Stimulated activated CD4-positive, alpha-beta T cell treated with anti-CD3 and anti-CD28 coated beads, Interleukin-1b, Interleukin-23, amount 100 ng/mL, for 4 hours (primary cell): ENCODE measurements at regions not wholly inside any gene's neighbourhood (a gene's known extent, or its start where the extent isn't known, plus 50 kb on each side); places are given as distances from the start of the nearest gene placed in this dataset.

Experiments
- DNase-seq, 2 donors: peaks; one replicate each; pipeline ENCODE4 v3.0.0-alpha.2; 2020; ENCODE audit warnings: low read depth in 2 of 2

- no peak for DNase-seq
These were observed 356.3 kb downstream of the PLPP3 start for GRCh38 chr1:56222914-56223540.

- DNase-seq: no peak
These were observed 359.3 kb downstream of the PLPP3 start for GRCh38 chr1:56220021-56220420.

GRCh38 chr1:56218023-56218422, 361.3 kb downstream of the PLPP3 start:
- DNase-seq: no peak

GRCh38 chr1:56216218-56216617, 363.1 kb downstream of the PLPP3 start:
- DNase-seq: no peak

GRCh38 chr1:56215771-56216170, 363.6 kb downstream of the PLPP3 start:
- no peak for DNase-seq

GRCh38 chr1:56215086-56215485, 364.3 kb downstream of the PLPP3 start:
- no peak for DNase-seq

- DNase-seq: no peak
These were observed 366.3 kb downstream of the PLPP3 start for GRCh38 chr1:56213068-56213467.

GRCh38 chr1:56212143-56212542, 367.2 kb downstream of the PLPP3 start:
- DNase-seq: no peak

- no peak for DNase-seq
These were observed 373.0 kb downstream of the PLPP3 start for GRCh38 chr1:56206391-56206790.

- DNase-seq: no peak
These were observed 375.2 kb downstream of the PLPP3 start for GRCh38 chr1:56204206-56204605.

- DNase-seq: no peak
These were observed 376.4 kb downstream of the PLPP3 start for GRCh38 chr1:56202796-56203492.

GRCh38 chr1:56202186-56202585, 377.2 kb downstream of the PLPP3 start:
- DNase-seq: no peak

- DNase-seq: no peak
These were observed 378.5 kb downstream of the PLPP3 start for GRCh38 chr1:56200896-56201295.

- no peak for DNase-seq
These were observed 378.9 kb downstream of the PLPP3 start for GRCh38 chr1:56200442-56200841.

- no peak for DNase-seq
These were observed 379.4 kb downstream of the PLPP3 start for GRCh38 chr1:56199956-56200355.

- no peak for DNase-seq
These were observed 380.3 kb downstream of the PLPP3 start for GRCh38 chr1:56199061-56199460.

GRCh38 chr1:56197946-56198345, 381.4 kb downstream of the PLPP3 start:
- DNase-seq: no peak

- no peak for DNase-seq
These were observed 382.5 kb downstream of the PLPP3 start for GRCh38 chr1:56196839-56197238.

- DNase-seq: no peak
These were observed 384.6 kb downstream of the PLPP3 start for GRCh38 chr1:56194701-56195300.

- no peak for DNase-seq
These were observed 385.7 kb downstream of the PLPP3 start for GRCh38 chr1:56193656-56194055.

- no peak for DNase-seq
These were observed 388.0 kb downstream of the PLPP3 start for GRCh38 chr1:56191369-56191768.

GRCh38 chr1:56190806-56191365, 388.5 kb downstream of the PLPP3 start:
- DNase-seq: no peak
